Lung microvascular endothelial cell (primary cell): ENCODE measurements at regions not wholly inside any gene's neighbourhood (a gene's known extent, or its start where the extent isn't known, plus 50 kb on each side); places are given as distances from the start of the nearest gene placed in this dataset.
A peak's percentile ranks its signal among the peaks of the same experiment; 100 is the strongest.
"Not testable (repeated sequence)": the region's sequence is repeated elsewhere in the genome, so short reads cannot be mapped to it uniquely, and the experiment has no call there.

Experiments
- DNase-seq, 2 donors: peaks; one replicate each; pipeline versions ENCODE4 v3.0.0 to v3.0.0-alpha.2; 2010; ENCODE audit warnings: low read depth in 2 of 2

GRCh38 chr3:81195478-81195877 lies 566.0 kb downstream of the GBE1 start:
- DNase-seq = no peak

DNA sequence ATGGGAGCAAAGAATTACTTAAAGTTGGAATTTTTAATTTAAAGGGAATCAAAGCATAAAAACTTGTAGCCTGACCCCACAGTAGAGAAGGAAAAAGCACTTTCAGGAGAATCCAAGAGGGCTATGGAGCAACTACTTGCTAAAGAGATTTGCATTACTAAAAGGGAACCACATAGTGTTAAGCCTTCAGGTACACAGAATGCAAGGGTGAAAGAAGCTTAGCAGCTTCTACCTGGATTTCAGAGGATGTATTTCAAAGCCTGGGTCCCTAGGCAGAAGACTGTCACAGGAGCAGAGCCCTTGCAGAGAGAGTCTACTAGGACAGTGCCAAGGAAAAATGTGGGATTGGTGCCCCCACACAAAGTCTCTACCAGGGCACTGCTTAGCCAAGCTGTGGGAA lies 575.0 kb downstream of the GBE1 start:
- no peak for DNase-seq

DNA sequence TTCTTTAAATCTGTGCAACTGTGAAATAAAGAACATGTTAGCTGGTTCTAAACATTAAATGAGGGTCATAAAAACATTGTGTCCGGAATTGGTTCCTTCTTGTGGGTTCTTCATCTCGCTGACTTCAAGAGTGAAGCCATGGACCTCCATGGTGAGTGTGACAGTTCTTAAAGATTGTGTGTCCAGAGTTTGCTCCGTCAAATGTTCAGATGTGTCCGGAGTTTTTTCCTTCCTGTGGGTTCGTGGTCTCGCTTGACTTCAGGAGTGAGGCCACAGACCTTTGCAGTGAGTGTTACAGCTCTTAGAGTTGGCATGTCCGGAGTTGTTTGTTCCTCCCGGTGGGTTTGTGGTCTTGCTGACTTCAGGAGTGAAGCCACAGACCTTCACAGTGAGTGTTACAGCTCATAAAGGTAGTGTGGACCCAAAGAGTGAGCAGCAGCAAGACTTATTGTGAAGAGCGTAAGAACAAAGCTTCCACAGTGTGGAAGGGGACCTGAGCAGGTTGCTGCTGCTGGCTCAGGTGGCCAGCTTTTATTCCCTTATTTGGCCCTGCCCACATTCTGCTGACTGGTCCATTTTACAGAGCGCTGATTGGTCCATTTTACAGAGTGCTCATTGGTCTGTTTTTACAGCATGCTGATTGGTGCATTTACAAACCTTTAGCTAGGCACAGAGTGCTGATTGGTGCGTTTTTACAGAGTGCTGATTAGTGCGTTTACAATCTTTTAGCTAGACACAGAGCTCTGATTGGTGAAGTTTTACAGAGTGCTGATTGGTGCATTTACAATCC lies 579.2 kb downstream of the GBE1 start:
- not testable (repeated sequence) for DNase-seq

DNA sequence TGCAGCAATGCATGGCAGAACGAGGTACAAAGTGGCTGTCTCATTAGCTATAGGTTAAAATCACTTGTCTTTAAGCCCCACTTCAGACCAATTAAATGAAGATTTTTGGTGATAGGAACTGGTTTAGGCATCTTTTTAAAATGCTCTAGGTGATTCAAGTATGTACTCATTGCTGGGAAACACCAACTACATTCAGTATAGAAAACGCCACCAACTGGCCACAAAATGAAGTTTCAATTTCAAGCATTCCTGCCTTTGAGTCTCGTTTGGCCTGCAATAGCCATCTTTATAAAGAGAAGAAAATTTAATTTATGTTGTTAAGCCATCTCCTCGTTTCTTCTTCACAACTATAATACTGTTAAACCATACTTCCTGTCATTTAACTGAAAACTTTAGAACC lies 587.9 kb downstream of the GBE1 start:
- DNase-seq = peak in 1 of 2 donors; percentile 27

- no peak for DNase-seq
Measured at GRCh38 chr3:81170298-81170697, 591.1 kb downstream of the GBE1 start.

DNA sequence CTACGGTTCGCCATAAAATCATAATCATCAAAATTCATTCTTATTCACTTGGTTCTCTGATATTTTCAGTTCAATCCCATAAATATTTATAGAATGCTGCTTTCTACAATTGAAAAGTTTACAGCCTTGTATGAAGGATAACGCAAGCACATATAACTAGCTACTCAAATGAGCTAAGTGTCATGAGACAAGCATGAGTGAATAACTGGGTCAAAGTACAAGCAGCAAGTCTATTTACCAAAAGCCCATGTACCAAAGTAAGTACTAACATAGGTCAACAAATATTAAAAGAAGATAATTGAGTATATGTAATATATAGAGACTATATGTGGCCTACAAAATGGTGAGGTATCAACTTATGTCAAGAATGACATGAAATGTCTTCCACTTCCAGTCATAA lies 596.6 kb downstream of the GBE1 start:
- DNase-seq = no peak

GRCh38 chr3:81161851-81162250 lies 599.6 kb downstream of the GBE1 start:
- no peak for DNase-seq

GRCh38 chr3:81161100-81161499 lies 600.3 kb downstream of the GBE1 start:
- DNase-seq = no peak

DNA sequence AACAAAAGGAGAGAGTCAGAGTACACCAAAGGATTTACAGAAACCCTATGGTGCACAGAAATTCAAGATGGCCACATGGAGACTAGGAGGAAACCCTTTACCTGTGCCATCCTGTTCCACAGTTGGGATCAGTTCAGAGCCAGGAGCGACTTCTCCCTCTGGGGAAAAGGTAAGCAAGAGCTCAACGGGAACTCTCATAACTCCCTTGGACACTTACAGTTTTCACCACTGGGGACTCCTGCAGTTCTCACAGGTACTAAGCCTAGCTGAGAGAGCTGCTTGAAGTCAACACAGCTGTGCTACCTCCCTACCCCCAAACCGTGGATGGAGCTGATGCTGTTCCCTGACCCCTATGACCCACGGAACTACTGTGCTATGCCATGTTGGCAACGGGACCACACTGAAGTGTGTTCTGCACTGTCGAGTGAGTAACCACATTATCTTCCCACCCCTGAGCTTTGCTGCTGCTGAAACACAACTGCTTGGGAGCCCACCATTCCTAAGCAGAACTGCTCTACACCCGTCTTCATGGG lies 606.8 kb downstream of the GBE1 start:
- DNase-seq = no peak

GRCh38 chr3:81152156-81152555 lies 609.3 kb downstream of the GBE1 start:
- DNase-seq = no peak

- DNase-seq = no peak
Measured at GRCh38 chr3:81132995-81133394, 628.5 kb downstream of the GBE1 start.

DNA sequence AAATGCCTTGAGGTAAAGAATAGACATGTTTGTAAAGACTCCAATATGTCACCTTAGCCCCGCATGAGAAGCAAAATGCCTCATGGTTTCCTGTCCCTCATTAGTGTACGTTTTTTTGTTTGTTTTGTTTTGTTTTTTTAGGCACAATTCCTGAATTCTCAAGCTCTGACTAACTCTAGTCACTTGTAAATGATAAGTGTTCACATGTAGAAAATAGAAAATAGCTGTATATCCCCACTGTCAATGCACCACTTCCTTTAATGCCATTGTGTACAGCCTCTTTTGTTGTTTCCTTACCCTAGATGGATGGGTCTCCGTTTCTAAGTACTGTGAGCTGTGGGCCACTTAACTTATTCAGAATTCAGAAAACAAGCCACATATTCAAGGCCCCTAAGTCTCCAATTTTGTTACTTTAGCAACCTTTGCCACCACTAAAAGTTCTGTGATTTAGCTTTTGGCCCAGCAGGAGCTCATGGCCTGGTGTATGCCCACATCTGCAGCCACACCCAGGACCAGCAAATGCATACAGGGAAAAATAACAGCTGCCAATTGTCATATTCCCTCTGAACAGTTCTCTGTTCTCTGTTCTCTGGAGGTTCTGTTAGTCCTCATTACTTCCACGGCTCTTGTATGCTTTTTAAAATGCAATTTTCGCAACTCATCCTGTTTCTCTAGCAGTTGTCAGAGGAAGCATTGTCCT lies 655.5 kb downstream of the GBE1 start:
- peak; percentile 11 to 49 for DNase-seq

DNA sequence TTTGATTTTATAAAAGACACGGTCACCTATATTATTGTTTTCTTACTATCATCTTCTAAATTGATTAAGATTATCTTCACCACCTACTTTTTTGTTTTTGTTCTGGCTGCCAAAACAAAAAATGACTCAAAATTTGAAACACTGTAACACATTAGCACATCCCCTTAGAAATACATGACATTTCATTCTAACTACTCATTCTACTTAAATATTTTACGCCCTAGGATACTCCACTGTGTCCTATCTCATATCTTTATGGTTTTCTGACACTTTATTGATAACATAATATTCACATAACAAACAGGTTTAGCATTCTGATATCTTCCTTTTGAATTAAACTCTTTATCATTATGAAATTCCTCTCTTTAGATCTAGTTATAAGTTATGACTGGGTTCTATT lies 656.2 kb downstream of the GBE1 start:
- no peak for DNase-seq

DNA sequence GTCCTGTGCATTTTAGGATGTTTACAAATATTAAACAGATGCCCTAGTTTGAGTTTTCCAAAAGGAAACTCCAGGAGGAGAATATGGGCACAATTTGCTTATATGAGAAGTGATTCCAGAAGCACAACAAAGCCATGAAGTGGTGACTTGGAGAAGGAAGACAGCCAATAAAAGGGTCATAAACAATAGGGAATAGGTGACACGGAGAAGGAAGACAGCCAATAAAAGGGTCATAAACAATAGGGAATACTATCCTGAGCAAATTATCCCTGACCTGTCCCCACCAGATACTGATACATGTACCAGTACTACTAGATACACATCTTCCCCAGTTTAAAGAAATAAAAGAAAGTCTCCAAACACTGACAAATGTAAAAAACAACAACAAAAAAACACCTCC lies 663.6 kb downstream of the GBE1 start:
- DNase-seq = no peak

- DNase-seq = no peak
Measured at GRCh38 chr3:81095956-81096355, 665.5 kb downstream of the GBE1 start.

GRCh38 chr3:81094986-81095385 lies 666.5 kb downstream of the GBE1 start:
- no peak for DNase-seq

DNA sequence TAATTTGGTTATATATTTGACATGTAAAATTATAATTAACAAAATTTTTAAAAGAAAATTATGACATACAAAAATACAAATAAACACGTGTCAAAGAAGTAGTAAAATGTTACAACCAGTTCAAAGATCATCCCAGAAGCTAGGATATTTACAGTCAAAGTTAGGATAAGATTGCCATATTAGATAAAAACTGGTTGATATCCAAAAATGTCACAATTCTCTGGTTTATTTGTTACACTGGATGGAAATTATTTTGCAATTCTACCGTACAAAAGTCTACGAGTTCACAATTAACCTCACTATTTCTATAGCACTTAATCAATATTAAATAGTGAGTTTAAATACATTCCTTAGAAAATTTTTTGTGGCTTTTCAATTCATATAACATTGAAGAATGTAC lies 673.8 kb downstream of the GBE1 start:
- DNase-seq = no peak

GRCh38 chr3:81086348-81086747 lies 675.1 kb downstream of the GBE1 start:
- no peak for DNase-seq

- no peak for DNase-seq
Measured at GRCh38 chr3:81080608-81081007, 680.8 kb downstream of the GBE1 start.

DNA sequence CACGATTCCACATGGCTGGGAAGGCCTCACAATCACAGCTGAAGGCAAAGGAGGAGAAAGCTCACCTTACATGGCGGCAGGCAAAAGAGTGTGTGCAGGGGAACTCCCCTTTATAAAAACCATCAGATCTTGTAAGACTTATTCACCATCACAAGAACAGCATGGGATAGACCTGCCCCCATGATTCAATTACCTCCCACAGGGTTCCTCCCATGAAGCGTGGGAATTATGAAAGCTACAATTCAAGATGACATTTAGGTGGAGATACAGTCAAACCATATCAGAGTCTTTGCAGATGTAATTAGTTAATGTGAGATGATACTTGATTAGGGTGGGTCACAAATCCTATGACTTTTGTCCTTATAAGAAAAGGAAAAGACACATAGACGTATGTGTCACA lies 688.9 kb downstream of the GBE1 start:
- no peak for DNase-seq

DNA sequence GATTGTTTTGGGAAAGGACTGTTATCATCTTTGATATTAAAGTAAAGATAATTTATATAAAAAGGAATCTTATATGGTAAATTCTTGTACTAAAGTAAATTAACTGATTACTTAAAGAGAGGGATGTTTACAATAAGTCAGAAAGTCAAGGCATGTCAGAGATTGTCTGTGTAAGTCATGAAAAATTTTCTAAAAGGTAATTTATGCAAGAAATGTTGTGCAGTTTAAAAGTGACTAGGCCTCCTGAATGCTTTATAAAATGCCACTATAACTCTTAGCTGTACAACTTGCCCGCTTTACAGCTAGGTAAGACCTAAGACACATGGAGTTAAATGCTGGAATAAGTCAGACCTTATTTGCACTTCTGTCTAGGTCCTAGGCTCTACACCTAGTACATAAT lies 692.9 kb downstream of the GBE1 start:
- DNase-seq = no peak

DNA sequence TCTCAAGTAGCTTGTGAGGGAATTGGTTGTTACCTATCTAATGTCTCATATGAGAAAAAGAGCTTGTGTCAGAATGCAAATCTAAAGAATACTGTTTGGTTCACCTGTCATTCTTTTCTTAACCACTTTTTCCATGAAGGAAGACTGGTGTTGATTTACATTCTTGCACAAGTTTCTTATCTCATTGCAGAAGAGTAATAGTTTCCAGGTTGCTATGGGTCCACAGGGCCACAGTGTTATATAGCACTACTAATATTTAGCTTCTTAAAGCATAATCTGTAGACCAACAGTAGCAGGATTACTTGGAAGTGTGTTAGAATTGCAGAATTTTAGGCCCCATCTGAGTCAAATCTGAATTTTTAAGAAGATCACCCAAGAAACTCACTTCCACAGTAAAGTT lies 697.5 kb downstream of the GBE1 start:
- DNase-seq = no peak

- DNase-seq = not testable (repeated sequence)
Measured at GRCh38 chr3:81051133-81051532, 710.3 kb downstream of the GBE1 start.
